NCI-H187 (cell line): ENCODE measurements at regions not wholly inside any gene's neighbourhood (a gene's known extent, or its start where the extent isn't known, plus 50 kb on each side); places are given as distances from the start of the nearest gene placed in this dataset.

ENCODE experiments used
- DNase-seq, 2 experiments: peaks; one replicate each; lab custom pipeline; 2025; lab: John Stamatoyannopoulos, UW

- DNase-seq, result no peak
Measured at GRCh38 chr14:66414511-66414910, 71.7 kb upstream of the CCDC196 start.

GRCh38 chr14:66420251-66421006, 65.7 kb upstream of the CCDC196 start:
- DNase-seq, result no peak

GRCh38 chr14:66421990-66422946, 63.9 kb upstream of the CCDC196 start:
- DNase-seq, result no peak

DNA sequence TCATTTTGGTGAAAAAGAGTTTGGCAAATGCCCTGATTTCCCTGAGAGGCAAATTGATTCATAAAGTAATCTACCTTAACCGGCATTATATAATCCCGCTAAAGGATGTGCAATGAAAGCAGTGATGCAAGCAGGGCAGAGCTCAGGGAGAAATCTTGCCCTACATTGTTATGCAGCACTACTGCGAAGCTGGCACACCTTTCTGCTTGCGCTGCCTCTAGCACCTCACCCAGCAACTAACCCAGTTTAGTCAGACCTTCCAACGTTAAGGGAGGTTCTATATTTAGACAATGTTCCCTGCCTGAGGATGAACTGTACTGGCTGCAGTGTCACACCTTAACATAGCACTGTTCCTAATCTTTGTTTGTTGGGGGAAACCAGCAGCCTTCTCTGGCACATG, 60.8 kb upstream of the CCDC196 start:
- no peak for DNase-seq

DNA sequence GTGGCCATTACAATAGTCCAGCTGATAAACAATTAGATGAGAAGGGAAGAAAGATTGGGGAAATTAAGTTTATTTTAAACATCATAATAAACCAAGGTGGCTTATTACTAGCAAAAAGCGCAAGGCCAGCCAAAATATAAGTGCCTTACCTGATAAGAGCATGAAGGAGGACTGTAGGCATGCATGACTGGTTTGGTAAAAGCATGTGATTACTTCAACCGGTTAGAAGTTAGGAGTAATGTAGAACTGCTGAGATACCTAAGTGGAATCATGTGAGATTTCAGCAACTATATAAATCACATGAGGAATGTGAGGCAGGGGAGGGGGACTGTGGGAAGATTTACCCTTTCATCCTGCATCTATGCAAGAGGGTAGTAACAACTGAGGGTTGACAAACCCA, 59.7 kb upstream of the CCDC196 start:
- DNase-seq, result no peak

DNA sequence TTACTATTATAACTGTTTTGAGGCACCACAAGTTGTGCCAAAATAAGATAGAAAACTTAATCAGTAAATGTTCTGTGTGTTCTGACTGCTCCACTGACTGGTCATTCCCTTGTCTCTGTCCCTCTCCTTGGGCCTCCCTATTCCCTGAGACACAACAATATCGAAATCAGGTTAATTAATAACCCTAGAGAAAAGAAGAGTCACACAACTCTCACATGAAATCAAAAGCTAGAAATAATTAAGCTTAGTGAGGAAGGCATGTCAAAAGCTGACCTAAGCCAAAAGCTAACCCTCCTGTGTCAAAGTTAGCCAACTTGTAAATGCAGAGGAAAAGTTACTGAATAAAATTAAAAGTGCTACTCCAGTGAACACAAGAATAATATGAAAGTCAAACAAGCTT, 53.8 kb upstream of the CCDC196 start:
- no peak for DNase-seq

- no peak for DNase-seq
Measured at GRCh38 chr14:66434464-66434863, 51.7 kb upstream of the CCDC196 start.

GRCh38 chr14:66435683-66436082, 50.5 kb upstream of the CCDC196 start:
- no peak for DNase-seq
